GM18502 (cell line): ENCODE measurements at regions not wholly inside any gene's neighbourhood (a gene's known extent, or its start where the extent isn't known, plus 50 kb on each side); places are given as distances from the start of the nearest gene placed in this dataset.
"Not testable (repeated sequence)": the region's sequence is repeated elsewhere in the genome, so short reads cannot be mapped to it uniquely, and the experiment has no call there.

ENCODE experiments used
- ATAC-seq: cut with Tn5 transposase; IDR thresholded peaks from one replicate; pipeline ENCODE4 v1.9.1; 2021; ENCODE audit warnings: mild to moderate bottlenecking; ENCODE audit not compliant: unreplicated experiment, poor library complexity

DNA sequence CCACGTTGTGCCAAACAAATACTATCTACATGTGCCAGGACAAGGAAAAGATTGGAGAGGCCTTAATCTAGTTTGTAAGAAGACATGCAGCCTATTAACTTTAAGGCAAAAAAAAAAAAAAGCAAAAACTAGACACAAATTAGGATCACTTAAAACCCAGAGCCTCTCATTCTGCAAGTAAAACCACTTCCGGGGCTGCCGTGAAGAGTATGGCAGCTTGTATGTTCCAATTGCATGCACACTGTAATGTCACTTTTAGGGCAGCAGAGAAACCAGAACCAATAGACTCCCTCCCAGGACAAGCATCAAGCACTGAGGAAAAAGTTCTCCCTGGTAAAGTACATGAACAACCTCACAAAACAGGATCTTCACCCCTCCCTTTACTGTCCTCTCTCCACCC, 70.6 kb downstream of the RSL24D1 start:
- no peak for ATAC-seq

DNA sequence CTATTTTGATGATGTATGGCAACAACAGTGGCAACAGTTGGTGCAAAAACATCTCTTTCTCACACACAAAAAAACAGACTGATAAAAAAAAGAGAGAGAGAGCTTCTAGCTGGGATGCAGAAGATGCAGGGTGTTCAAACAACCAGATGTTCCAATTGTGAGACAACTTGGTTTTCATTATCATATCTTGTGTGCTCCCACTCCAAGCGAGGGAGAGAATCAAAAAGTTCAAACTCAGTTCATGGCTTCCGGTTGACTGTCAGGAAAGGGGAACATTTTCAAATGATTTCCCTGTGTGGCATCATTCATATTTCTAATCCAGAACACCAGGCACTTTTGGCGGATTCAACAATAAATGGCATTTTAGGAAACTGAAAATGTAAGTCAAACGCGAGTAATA, 72.1 kb downstream of the RSL24D1 start:
- ATAC-seq: no peak

DNA sequence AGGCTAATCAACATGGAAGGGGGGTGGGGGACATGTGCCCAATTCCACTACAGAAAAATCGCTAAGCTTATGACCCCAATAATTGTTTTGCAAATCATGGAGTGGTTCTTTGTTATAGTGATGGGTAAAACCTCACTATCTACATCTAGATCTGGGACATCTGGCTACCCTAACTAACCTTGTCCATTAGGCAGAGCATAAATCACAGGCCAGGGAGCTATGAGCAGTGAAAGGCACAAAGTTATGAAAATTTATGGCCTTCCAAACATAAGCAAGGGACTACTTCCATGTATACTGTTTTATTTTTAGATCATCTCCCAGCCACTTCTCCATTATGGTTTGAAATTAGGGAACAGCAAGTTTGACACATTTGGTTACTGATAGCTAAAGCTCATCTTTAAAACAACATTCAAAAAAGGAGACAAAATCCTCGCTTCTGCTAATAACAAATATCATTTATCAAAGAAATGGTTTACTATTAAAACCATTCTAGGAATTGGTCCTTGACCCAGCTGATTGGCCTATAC, 78.3 kb downstream of the RSL24D1 start:
- ATAC-seq: no peak

DNA sequence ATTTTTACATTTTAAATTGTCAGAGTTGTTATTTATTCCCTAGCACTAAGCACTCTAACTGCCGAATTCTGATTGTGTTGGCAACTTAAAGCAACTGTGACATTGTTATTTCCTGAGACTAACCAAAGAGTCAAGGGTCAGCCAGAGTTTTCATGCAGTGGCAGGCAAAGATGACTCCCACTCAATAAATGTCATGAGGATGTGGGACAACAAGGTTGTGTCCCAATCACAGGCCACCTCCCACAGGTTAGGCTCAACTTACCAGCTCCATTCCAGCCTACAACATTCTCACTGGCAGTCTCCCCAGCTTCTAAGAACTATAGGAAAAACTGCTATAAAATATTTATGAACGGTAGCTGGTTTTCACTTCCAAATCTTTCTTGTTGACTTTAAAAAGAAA, 80.1 kb downstream of the RSL24D1 start:
- no peak for ATAC-seq

DNA sequence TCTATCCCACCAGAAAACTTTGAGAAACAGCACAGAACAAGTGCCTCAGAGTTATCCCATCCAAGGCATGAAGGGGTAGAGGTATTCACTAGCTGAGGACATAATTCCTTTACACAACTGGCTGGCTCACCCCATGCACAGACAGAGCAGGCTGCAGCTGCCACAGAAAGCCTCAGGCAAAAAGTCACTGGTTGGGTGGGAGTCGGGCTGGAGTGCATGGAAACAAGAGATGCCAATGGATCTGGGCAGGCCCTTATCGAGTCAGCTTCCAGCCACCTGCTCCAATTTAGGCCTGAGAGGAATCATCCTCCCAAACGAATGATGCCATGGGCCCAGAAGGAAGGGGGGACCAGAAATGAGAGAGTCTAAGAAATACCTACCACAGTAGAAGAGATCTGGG, 83.0 kb downstream of the RSL24D1 start:
- ATAC-seq: no peak

DNA sequence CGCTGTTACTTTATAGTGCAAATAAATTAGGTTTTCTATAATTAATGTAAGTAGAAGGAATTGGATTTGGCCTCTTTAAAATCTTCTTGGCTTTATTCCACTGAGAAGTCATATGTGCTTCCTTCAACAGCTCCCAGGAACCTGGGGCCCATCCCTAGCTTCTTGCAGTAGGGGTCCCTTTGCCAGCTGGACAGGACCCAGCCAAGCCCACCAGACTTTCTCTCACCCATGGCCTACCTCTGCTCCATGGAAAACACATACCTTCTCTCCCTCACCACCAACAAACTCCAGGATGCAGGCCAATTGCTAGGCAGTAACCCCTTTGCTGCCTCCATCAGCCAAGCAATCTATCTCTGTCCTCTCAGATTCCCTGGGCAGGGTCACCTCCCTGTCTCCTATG, 84.0 kb downstream of the RSL24D1 start:
- no peak for ATAC-seq

DNA sequence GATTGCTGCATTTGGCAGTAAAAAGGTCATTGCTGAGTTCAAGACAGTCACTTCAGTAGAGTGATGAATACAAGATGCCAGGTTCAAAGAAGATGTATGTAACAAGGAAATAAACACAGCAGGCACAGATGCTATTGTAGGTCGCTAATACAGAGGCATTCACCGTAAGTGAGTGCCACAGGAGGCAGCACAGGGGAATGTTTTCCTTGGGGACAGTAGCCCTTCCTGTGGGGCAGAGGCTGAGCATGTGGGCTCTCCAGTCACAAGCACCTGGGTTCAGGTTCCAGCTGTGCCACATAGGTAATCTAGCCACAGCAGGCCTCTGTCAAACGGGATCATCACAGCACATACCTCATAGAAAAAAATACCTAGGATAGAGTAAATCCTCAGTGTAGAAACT, 86.3 kb downstream of the RSL24D1 start:
- ATAC-seq: no peak

DNA sequence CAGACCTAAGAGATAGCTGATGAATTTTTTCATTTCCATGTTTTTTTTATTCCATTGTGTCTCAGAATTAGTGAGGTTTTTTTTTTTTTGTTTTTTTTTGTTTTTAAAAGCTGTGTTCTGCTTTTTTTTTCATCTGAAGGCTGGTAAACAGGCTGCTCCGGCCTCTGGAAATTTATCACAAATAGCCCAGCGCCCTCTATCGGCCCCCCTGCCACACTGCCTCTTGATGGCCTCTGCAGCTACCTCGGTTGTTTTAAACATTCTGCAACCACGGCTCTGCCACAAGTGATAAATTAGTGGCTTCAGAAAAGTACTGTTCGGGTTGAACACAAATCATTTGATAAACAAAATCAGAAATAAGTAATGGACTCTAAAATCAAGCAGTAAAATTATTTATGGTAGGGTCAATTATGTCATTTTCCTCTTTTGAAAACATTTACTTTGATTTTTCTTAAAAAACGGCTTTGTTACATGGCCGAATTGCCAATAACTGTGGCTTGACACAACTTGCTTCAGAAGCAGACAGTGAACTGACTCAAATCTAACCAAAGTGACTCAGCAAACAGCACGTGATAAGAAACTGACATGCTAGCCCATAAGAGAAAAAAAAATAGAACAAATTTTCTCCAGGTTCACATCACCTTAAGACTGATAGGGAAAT, 87.8 kb downstream of the RSL24D1 start:
- ATAC-seq: peak; percentile 91

DNA sequence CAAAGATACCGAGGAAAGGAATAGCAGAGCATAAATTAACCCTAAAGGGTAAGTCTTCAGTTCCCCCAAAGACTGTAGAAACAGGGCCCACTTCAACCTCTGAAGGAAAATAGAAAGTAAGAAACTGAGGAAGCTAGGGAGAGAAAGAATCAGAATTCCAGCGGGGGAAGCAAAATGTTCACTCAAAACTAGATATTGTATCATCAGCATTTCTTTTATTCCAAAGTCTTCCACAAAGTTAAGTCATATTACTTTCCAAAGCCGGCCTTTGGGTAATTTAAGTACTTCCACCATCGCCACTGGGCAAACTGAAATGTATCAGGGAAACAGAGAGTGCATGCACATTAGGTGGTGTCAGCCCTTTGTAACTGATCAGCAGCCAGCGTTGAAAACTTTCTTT, 88.3 kb downstream of the RSL24D1 start:
- no peak for ATAC-seq

DNA sequence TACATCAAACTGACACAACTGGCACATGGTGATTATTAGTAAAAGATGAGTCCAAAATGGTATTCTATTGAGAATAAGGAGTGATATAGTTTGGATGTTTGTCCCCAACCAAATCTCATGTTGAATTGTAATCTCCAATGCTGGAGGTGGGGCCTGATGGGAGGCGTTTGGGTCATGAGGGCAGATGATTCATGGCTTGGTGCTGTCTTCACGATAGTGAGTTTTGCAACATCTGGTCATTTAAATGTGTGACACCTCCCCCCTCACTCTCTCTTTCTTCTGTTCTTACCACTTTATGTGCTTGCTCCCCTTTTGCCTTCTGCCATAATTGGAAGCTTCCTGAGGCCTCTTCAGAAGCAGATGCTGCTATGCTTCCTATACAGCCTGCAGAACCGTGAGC, 90.6 kb downstream of the RSL24D1 start:
- ATAC-seq: no peak

DNA sequence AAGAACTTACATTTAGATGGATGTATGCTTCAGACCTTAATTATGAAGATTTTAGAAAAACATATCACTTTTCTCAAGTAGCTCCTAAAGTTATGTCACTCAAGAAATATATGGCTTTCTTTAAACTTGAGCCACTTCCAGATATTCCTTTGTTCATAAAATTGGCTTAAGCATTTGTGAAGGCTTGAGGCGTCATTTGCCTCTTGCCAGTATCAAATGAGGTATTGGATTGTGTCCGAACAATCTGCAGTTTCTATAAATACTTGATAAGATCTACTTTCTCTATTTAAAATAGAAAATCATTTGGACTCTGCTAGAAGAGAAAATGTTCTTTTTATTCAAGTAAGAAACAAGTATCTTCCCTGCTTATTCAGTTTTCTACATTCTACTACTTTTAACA, 102.6 kb downstream of the RSL24D1 start:
- no peak for ATAC-seq

DNA sequence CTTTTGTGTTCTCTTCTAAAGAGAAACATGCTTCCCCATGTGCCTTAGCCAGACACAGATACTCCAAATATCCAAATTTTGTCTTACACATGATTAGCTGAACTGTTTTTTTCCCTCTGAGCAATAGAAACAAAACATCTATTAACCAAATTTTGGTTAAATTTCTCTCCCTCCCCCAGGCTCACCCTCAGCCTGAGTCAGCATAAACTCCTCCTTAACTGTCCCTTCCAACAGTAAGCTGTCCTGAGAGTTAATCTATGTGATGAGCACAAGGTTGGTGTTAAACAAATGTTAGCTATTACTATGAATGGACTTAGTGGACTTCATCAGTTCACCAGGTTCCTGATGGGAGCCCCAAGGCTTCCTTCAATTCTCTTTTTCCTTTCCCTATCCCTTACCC, 108.5 kb downstream of the RSL24D1 start:
- ATAC-seq: no peak

DNA sequence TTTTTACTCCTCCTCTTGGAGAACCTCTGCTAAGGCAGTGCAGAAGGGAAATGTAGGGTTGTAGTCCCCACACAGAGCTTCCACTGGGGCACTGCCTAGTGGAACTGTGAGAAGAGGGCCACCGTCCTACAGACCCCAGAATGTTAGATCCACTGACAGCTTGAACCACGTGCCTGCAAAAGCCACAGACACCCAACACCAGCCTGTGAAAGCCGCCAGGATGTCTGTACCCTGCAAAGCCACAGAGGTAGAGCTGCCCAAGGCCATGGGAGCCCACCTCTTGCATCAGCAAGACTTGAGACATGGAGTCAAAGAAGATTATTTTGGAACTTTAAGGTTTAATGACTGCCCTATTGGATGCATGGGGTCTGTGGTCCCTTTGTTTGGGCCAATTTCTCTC, 112.1 kb downstream of the RSL24D1 start:
- no peak for ATAC-seq

DNA sequence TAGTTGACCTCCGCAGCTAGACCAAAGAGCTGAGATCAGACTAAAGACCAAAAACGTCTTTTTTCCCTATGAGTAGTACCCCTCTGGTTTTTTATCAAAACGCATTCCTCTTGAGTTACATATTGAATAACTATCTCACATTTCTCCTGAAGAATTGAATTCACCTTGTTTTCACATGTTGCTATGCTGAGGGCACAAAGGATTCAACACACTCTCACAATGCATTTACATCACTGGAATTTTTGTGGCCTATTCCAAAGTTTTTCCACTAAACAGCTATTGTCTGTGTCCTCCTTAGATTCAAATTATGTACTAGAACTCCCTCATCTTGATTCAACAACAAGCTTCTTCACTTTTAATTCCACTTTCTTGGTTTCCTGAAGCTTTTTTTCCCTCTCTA, 112.5 kb downstream of the RSL24D1 start:
- no peak for ATAC-seq

DNA sequence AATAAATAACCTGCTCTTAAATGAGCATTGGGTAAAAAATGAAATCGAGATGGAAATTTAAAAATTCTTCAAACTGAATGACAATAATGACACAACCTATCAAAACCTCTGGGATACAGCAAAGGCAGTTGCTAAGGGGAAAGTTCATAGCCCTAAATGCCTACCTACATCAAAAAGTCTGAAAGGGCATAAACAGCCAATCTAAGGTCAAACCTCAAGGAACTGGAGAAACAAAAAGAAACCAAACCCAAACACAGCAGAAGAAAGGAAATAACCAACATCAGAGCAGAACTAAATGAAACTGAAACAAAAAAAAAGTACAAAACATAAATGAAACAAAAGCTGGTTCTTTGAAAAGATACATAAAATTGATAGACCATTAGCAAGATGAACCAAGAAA, 119.7 kb downstream of the RSL24D1 start:
- ATAC-seq: not testable (repeated sequence)

DNA sequence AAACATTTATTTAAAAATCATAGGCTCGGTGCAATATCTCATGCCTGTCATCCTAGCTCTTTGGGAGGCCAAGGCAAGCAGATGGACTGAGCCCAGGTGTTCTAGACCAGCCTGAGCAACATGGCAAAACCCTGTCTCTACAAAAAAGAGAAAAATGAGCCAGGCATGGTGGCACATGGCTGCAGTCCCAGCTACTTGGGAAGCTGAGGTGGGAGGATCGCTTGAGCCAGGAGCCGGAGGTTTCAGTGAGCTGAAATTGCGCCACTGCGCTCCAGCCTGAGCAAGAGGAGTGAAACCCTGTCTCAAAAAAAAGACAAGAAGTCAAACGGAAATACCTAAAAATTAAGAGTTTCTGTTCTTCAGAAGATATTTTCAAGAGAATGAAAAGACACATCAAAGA, 122.3 kb downstream of the RSL24D1 start:
- ATAC-seq: no peak

DNA sequence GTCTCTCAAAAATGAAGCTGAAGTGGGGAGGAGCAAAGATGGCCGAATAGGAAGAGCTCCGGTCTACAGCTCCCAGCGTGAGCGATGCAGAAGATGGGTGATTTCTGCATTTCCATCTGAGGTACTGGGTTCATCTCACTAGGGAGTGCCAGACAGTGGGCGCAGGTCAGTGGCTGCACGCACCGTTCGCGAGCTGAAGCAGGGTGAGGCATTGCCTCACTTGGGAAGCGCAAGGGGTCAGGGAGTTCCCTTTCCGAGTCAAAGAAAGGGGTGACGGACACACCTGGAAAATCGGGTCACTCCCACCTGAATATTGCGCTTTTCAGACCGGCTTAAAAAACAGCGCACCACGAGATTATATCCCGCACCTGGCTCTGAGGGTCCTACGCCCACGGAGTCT, 132.8 kb downstream of the RSL24D1 start:
- not testable (repeated sequence) for ATAC-seq

DNA sequence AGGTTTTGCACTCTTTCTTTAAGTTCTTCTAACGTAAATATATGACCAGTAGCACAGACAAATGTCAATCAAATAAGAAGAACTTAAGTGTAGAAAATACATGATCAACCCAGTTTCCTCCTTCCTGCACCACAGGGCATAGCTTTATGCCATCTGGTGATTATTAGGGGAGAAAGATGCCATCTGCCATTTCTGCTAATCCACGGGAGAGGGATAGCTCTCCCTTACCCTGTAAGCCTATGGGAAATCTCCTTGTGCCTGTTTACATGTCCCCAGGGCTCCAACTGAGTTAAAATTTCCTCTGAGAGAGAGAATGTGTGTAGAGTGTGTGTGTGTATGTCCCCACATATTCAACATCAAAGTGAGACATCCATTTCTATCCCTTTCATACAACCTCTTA, 135.9 kb downstream of the RSL24D1 start:
- no peak for ATAC-seq

DNA sequence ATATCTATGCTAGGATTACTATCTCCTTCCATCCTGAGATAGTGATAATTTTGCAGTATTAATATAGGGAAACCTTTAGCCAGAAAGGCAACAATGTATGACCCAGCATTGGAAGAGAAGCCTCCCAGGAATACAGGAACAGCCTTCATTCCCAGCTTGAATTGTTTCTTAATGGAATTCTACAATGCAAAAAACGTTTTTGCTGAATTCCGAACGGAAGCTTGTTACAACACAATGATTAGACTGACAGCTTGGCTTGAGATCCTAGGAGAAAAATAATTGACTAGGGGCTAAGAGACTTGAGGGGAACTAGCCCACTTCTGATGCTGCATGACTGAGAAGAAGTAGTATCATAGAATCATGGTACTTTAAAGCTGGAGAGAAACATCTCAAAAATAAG, 140.2 kb downstream of the RSL24D1 start:
- ATAC-seq: no peak

DNA sequence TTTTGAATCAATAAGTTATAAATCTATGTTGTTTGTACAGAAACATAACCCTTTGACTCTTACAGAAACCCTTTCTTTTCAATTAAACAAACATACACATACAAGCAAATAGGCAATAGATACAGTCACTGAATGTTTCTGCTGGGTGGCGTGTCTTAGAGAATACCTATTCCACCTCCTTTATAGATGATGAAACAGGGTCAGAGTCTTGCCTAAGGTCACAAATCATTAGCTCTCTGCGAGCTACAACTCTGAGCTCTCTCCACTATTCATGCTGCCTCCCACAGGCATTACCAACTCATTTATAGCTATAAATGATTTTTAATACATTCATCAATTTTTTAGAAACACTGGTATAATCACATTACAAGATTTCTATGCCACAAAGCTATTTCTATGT, 152.6 kb downstream of the RSL24D1 start:
- ATAC-seq: no peak

DNA sequence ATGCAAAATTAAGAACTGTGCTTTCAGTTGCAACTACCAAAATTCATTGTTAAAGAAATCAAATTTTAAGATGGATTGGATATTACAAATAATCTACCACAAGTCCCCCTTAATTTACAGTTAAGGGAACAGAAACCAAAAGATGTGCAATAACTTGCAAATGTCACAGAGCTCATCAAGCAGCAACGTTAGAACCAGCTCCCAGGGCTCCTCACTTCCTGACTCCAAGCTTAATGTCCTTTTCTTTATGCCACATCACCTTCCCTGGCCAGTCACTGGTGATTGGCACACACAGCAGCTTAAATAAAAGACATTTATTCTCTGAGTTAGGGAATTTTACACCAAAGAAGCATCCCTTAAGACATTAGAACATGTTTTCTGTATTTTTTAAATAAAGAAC, 159.7 kb downstream of the RSL24D1 start:
- no peak for ATAC-seq

DNA sequence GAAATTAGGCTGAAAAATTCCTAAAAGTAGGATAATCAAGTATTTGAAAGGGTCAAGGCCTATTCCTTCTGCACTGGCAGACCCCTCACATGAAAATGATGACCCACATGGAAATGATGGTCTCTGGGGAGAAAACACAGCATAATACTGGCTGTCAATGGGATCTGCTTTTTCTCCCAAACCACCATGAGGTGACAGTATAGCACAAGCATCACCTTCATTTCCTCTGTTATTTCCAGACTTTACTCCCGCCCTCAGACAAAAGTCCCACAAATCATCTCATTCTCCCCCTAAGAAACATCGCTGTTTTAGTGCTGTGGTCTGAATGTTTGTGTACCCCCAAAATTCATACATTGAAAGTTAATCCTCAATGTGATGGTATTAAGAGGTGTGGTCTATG, 161.0 kb downstream of the RSL24D1 start:
- no peak for ATAC-seq

DNA sequence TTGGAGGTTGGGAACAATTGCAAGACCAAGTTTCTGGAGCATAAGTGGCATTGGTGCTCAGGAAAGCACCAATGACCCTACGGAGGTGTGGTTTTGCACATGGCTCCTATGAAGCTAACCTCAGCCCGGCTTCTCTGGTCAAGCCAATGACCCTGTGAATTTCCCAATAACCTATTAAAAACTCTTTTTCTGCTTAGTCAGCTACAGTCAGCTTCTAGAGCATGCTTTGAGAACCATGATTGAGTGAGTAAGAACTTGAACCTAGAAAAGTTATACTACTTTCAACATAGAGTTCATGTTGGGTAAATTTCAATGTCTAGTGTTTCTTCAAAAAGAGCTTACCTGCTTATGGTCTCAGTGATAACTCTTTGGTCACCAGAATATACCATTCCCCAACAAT, 163.2 kb downstream of the RSL24D1 start:
- ATAC-seq: no peak
